Cardiac muscle cell (in vitro differentiated cells and primary cell): ENCODE measurements at regions not wholly inside any gene's neighbourhood (a gene's known extent, or its start where the extent isn't known, plus 50 kb on each side); places are given as distances from the start of the nearest gene placed in this dataset.

Experiments used
- DNase-seq, 2 donors: peaks; one replicate each; pipeline versions ENCODE4 v3.0.0 to v3.0.0-alpha.2; 2010 to 2017; ENCODE audit warnings: low read depth in 1 of 2, low spot score in 1 of 2
- H3K27ac ChIP-seq: fragments of 200-600 bp; sonication (generic); 2 replicates; pipeline ENCODE4 v1.5.1; 2016
- H3K27me3 ChIP-seq: fragments of 200-600 bp; sonication (generic); 2 replicates; pipeline ENCODE4 v1.6.0; 2016; ENCODE audit warnings: control low read depth
- H3K36me3 ChIP-seq: fragments of 200-600 bp; sonication (generic); 2 replicates; pipeline ENCODE4 v1.5.1; 2016; ENCODE audit warnings: control low read depth
- H3K4me1 ChIP-seq: fragments of 200-600 bp; sonication (generic); 2 replicates; pipeline ENCODE4 v1.8.1; 2017; ENCODE audit warnings: low read depth, mild to moderate bottlenecking, mixed run types
- H3K4me3 ChIP-seq: fragments of 200-600 bp; sonication (generic); 2 replicates; pipeline ENCODE4 v1.5.1; 2016; ENCODE audit warnings: mild to moderate bottlenecking
- H3K9me3 ChIP-seq: fragments of 200-600 bp; sonication (generic); 2 replicates; pipeline ENCODE4 v1.5.1; 2017; ENCODE audit warnings: low read depth, mild to moderate bottlenecking, control low read depth
- TF ChIP-seq, protein P1 (sequence below): IDR thresholded peaks from 2 replicates; pipeline ENCODE4 v1.5.1; 2012; ENCODE audit warnings: low read depth, mild to moderate bottlenecking, low read length

DNA sequence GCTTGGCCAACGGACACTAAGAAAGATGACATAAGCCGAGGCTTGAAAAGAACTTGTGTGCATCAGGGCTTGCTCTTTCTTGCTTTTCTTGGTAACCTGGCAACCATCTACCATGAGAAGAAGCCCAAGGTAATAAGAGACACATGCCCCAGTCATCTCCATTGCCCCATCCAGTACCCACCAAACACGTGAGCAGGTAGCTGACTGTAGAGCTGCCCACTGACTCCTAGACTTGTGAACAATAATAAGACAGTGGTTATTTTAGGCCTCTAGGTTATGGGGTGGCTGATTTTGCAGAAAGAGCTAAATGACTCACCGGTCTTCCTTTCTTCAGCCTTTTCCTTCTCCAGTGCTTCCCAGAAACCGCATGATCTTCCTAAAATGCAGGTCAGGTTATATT is 105.0 kb upstream of the JUN start:
- Histone ChIP-seq H3K36me3 (no peaks in the 10 kb centered on the region), H3K27ac (no peak overlapping the region), H3K4me1 (peaks cover 21% of the 10 kb centered on the region), H3K4me3 (no peak overlapping the region), H3K9me3 (no peaks in the 10 kb centered on the region), H3K27me3 (no peaks in the 10 kb centered on the region)
- TF ChIP-seq, protein P1, sequence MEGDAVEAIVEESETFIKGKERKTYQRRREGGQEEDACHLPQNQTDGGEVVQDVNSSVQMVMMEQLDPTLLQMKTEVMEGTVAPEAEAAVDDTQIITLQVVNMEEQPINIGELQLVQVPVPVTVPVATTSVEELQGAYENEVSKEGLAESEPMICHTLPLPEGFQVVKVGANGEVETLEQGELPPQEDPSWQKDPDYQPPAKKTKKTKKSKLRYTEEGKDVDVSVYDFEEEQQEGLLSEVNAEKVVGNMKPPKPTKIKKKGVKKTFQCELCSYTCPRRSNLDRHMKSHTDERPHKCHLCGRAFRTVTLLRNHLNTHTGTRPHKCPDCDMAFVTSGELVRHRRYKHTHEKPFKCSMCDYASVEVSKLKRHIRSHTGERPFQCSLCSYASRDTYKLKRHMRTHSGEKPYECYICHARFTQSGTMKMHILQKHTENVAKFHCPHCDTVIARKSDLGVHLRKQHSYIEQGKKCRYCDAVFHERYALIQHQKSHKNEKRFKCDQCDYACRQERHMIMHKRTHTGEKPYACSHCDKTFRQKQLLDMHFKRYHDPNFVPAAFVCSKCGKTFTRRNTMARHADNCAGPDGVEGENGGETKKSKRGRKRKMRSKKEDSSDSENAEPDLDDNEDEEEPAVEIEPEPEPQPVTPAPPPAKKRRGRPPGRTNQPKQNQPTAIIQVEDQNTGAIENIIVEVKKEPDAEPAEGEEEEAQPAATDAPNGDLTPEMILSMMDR: no peak
- no peak for DNase-seq

DNA sequence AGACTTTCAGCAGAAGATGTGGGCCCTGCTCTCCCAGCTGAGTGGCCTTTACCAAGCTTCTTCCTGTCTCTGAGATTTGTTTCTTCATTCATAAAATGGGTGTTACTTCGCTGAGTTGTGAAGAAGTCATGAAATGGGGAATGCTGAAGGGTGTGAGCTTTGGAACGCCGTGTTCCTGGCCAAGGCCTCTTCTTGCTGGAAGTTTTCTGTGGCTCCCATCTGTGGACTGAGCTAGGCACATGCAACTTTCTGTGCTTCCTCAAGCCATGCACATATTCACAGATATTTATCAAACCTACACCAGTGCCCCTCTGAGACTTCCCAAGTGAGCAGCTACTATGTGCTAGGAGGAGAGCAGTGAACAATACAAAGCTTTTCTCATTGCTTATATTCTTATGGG is 106.3 kb upstream of the JUN start:
- Histone ChIP-seq H3K27ac (no peak overlapping the region), H3K9me3 (no peaks in the 10 kb centered on the region), H3K36me3 (no peaks in the 10 kb centered on the region), H3K4me3 (no peak overlapping the region), H3K27me3 (no peaks in the 10 kb centered on the region), H3K4me1 (peaks cover 12% of the 10 kb centered on the region)
- TF ChIP-seq, protein P1: no peak
- DNase-seq: no peak

DNA sequence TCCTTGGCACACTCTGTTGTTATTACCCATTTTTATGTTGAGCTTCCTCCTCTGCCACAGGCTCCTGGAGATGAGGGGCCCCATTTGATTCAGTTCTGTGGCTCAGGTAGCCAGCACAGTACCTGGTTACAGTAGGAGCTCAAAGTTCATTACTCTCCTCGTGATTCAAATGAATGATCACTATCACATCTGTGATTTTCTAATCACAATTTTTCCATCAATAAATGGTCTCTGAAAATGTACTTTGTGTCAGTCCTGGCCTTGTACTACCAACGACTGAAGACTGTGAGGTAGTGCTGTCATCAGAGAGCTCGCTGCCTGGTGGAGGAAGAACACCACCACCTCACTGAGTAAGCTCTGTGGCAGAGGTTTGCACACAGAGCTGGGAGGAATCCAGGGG is 106.8 kb upstream of the JUN start:
- peaks cover 8% of the 10 kb centered on the region for H3K4me1 ChIP-seq
- H3K4me3 ChIP-seq: no peak overlapping the region
- no peaks in the 10 kb centered on the region for H3K9me3 ChIP-seq
- DNase-seq: no peak
- no peaks in the 10 kb centered on the region for H3K36me3 ChIP-seq
- H3K27ac ChIP-seq: no peak overlapping the region
- TF ChIP-seq, protein P1: no peak
- H3K27me3 ChIP-seq: no peaks in the 10 kb centered on the region

DNA sequence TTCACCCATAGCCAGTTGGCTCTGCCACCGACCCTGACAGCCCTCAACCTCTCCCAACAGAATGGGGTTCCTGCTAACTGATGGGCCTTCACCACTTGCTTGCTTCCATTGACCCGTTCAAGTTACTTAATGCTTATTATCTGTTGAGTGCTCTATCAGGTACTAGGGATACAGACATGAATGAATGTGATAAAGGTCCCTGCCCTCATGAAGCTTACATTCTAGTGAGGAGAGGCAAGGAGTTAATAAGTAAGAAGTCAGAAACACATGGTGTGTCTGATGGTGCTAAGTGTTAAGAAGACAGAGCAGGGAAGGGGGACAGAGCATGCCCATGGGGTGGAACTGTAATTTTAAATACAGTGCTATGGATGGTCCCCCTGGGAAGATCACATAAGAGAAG is 107.5 kb upstream of the JUN start:
- no peak overlapping the region for H3K27ac ChIP-seq
- no peak overlapping the region for H3K4me3 ChIP-seq
- no peaks in the 10 kb centered on the region for H3K27me3 ChIP-seq
- peaks cover 13% of the 10 kb centered on the region for H3K4me1 ChIP-seq
- TF ChIP-seq, protein P1: no peak
- H3K9me3 ChIP-seq: no peaks in the 10 kb centered on the region
- H3K36me3 ChIP-seq: no peaks in the 10 kb centered on the region
- no peak for DNase-seq

DNA sequence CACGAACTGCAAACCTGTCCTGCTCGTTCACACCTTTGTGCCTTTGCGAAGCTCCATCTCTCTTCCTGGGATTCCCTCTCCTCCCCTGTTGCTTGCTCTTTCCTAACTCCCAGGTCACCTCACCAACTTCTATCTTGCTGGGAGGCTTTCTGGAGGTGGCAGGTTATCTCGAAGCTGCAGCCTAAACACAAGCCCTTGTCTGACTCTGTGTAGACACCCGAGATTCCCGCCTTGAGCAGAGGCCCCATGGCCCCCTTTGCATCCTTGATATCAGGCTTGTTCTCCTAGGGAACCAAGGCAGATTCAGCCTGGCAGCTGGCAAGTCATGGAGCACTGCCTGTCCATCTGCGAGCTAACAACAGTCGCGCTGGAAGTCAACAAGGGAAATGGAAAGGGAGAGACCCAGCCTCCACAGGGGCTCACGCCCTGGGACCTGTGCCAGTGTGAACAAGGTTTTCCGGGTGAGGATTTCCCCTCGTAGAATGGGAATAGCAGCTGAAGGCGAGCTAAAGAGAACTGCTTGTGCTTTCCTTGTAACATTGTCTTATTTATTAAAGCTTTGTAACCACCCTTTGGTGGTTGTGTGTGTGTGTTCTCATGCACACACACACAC is 109.5 kb upstream of the JUN start:
- no peaks in the 10 kb centered on the region for H3K9me3 ChIP-seq
- peaks cover 23% of the 10 kb centered on the region for H3K4me1 ChIP-seq
- TF ChIP-seq, protein P1: no peak
- no peak overlapping the region for H3K4me3 ChIP-seq
- peak in 1 of 2 donors; percentile 48 for DNase-seq
- H3K36me3 ChIP-seq: no peaks in the 10 kb centered on the region
- H3K27ac ChIP-seq: no peak overlapping the region
- no peaks in the 10 kb centered on the region for H3K27me3 ChIP-seq
